NCI-H1092 treated with DMSO at 0.1 percent for 48 hours (cell line): ENCODE measurements at regions not wholly inside any gene's neighbourhood (a gene's known extent, or its start where the extent isn't known, plus 50 kb on each side); places are given as distances from the start of the nearest gene placed in this dataset.

ENCODE experiments used
- DNase-seq: peaks from one replicate; lab custom pipeline; 2025; lab: John Stamatoyannopoulos, UW

GRCh38 chr17:77001487-77001886, 133.3 kb downstream of the MGAT5B start:
- no peak for DNase-seq

- DNase-seq = no peak
Measured at GRCh38 chr17:77002103-77003045, 134.2 kb downstream of the MGAT5B start.

- DNase-seq = no peak
Measured at GRCh38 chr17:77003699-77004098, 135.5 kb downstream of the MGAT5B start.

GRCh38 chr17:77006971-77007649, 133.7 kb upstream of the SEC14L1 start:
- no peak for DNase-seq

- no peak for DNase-seq
Measured at GRCh38 chr17:77009877-77010276, 130.9 kb upstream of the SEC14L1 start.

GRCh38 chr17:77010667-77011066, 130.1 kb upstream of the SEC14L1 start:
- DNase-seq = no peak

- DNase-seq = peak; percentile 52
Measured at GRCh38 chr17:77011173-77012011, 129.4 kb upstream of the SEC14L1 start.

GRCh38 chr17:77018504-77018903, 122.3 kb upstream of the SEC14L1 start:
- no peak for DNase-seq

- no peak for DNase-seq
Measured at GRCh38 chr17:77019893-77020379, 120.8 kb upstream of the SEC14L1 start.

GRCh38 chr17:77020973-77021372, 119.8 kb upstream of the SEC14L1 start:
- DNase-seq = no peak

GRCh38 chr17:77022766-77023165, 118.0 kb upstream of the SEC14L1 start:
- DNase-seq = no peak

- DNase-seq = no peak
Measured at GRCh38 chr17:77025781-77026180, 115.0 kb upstream of the SEC14L1 start.

GRCh38 chr17:77027271-77027889, 113.4 kb upstream of the SEC14L1 start:
- DNase-seq = no peak

GRCh38 chr17:77028900-77029299, 111.9 kb upstream of the SEC14L1 start:
- DNase-seq = no peak

GRCh38 chr17:77032929-77033328, 107.8 kb upstream of the SEC14L1 start:
- no peak for DNase-seq

GRCh38 chr17:77033892-77034404, 106.8 kb upstream of the SEC14L1 start:
- DNase-seq = peak; percentile 64

- no peak for DNase-seq
Measured at GRCh38 chr17:77034677-77035424, 105.9 kb upstream of the SEC14L1 start.

- no peak for DNase-seq
Measured at GRCh38 chr17:77035526-77035925, 105.2 kb upstream of the SEC14L1 start.

GRCh38 chr17:77036136-77036840, 104.5 kb upstream of the SEC14L1 start:
- no peak for DNase-seq

GRCh38 chr17:77036841-77037381, 103.9 kb upstream of the SEC14L1 start:
- DNase-seq = peak; percentile 85
